GM12874 (cell line): ENCODE measurements at regions not wholly inside any gene's neighbourhood (a gene's known extent, or its start where the extent isn't known, plus 50 kb on each side); places are given as distances from the start of the nearest gene placed in this dataset.

Experiments
- CTCF ChIP-seq: IDR thresholded peaks from 2 replicates; pipeline ENCODE4 v1.5.1; 2011; ENCODE audit warnings: low read depth, mild to moderate bottlenecking, control low read depth, low read length, moderate library complexity; ENCODE audit not compliant: insufficient read depth

- no peak for TF ChIP-seq CTCF
Observed at GRCh38 chr18:73006331-73006730, 138.5 kb upstream of the NETO1 start.

- TF ChIP-seq CTCF = no peak
Observed at GRCh38 chr18:73004260-73004659, 136.5 kb upstream of the NETO1 start.

GRCh38 chr18:72999971-73000607 is 132.3 kb upstream of the NETO1 start:
- TF ChIP-seq CTCF = no peak

- no peak for TF ChIP-seq CTCF
Observed at GRCh38 chr18:72995558-72995957, 127.8 kb upstream of the NETO1 start.

GRCh38 chr18:72993250-72993649 is 125.5 kb upstream of the NETO1 start:
- no peak for TF ChIP-seq CTCF

GRCh38 chr18:72991379-72991778 is 123.6 kb upstream of the NETO1 start:
- TF ChIP-seq CTCF = no peak

- no peak for TF ChIP-seq CTCF
Observed at GRCh38 chr18:72986103-72986502, 118.3 kb upstream of the NETO1 start.
